Fibroblast of lung (primary cell): ENCODE measurements at regions not wholly inside any gene's neighbourhood (a gene's known extent, or its start where the extent isn't known, plus 50 kb on each side); places are given as distances from the start of the nearest gene placed in this dataset.
"Not testable (repeated sequence)": the region's sequence is repeated elsewhere in the genome, so short reads cannot be mapped to it uniquely, and the experiment has no call there.

ENCODE experiments used
- CTCF ChIP-seq, 2 donors: IDR thresholded peaks in 1 of 2; conservative IDR thresholded peaks in 1 of 2; 1 replicate in 1 of 2; 2 replicates in 1 of 2; pipeline ENCODE4 v1.5.1; 2011 to 2012; ENCODE audit warnings: low read length in 2 of 2, control low read depth in 1 of 2, inconsistent platforms in 1 of 2, low read depth in 1 of 2, mild to moderate bottlenecking in 1 of 2
- EZH2 ChIP-seq: IDR thresholded peaks from 2 replicates; pipeline ENCODE4 v1.5.1; 2012; ENCODE audit warnings: low read length, control low read depth, mild to moderate bottlenecking; ENCODE audit errors: missing control alignments

- not testable (repeated sequence) for TF ChIP-seq CTCF (conservative IDR thresholded peaks at IDR 0.05 in 1 of 2, IDR thresholded peaks at IDR 0.05 in 1 of 2; ENCODE audit: low read depth in 1 of 2, low read length in 2 of 2); EZH2
These were observed 155.2 kb downstream of the ACTR3B start for GRCh38 chr7:152914845-152915102.
